A549 (cell line): ENCODE measurements at regions not wholly inside any gene's neighbourhood (a gene's known extent, or its start where the extent isn't known, plus 50 kb on each side); places are given as distances from the start of the nearest gene placed in this dataset.

Experiments used
- CBX2 ChIP-seq: fragments of 200-600 bp; sonication (generic); IDR thresholded peaks from 2 replicates; pipeline ENCODE4 v1.6.1; 2016; ENCODE audit warnings: low read depth, mild to moderate bottlenecking, borderline replicate concordance
- CHD2 ChIP-seq: fragments of 150-350 bp; IDR thresholded peaks from 2 replicates; pipeline ENCODE4 v1.6.1; 2014; ENCODE audit warnings: low read length; ENCODE audit not compliant: partially characterized antibody
- E2F6 ChIP-seq: IDR thresholded peaks from 2 replicates; pipeline ENCODE4 v1.6.1; 2012; ENCODE audit warnings: low read depth, borderline replicate concordance
- EP300 ChIP-seq, 2 experiments: fragments of >200 bp; sonication (Bioruptor Twin); formaldehyde crosslinking; IDR thresholded peaks; 2 replicates in 1 of 2; 3 replicates in 1 of 2; pipeline ENCODE4 v1.6.1; 2016 to 2017
- MAZ ChIP-seq: fragments of 150-350 bp; IDR thresholded peaks from 2 replicates; pipeline ENCODE4 v1.6.1; 2014; ENCODE audit warnings: antibody characterized with exemption, low read depth, low read length, borderline replicate concordance
- POLR2A ChIP-seq: IDR thresholded peaks from 2 replicates; pipeline ENCODE4 v1.6.1; 2012; ENCODE audit warnings: mild to moderate bottlenecking, low read length
- RAD21 ChIP-seq, 2 experiments: fragments of >200 bp in 1 of 2; sonication (Bioruptor Twin) in 1 of 2; formaldehyde crosslinking in 1 of 2; IDR thresholded peaks in 1 of 2; conservative IDR thresholded peaks in 1 of 2; 2 replicates in 1 of 2; 3 replicates in 1 of 2; pipeline ENCODE4 v1.6.1; 2012 to 2018; ENCODE audit warnings: inconsistent platforms in 1 of 2
- RARB ChIP-seq: fragments of 250-450 bp; sonication (Bioruptor Pico); IDR thresholded peaks from 2 replicates; pipeline ENCODE4 v1.8.0; 2021; ENCODE audit warnings: mild to moderate bottlenecking, moderate library complexity
- TF ChIP-seq, protein P1 (sequence below): fragments of >200 bp; sonication (Bioruptor Twin); formaldehyde crosslinking; IDR thresholded peaks from 3 replicates; pipeline ENCODE4 v1.5.1; 2016
- TF ChIP-seq, protein P2 (sequence below): fragments of 200-600 bp; sonication (generic); IDR thresholded peaks from 2 replicates; pipeline ENCODE4 v1.6.1; 2016; ENCODE audit warnings: antibody characterized with exemption, mild to moderate bottlenecking, moderate library complexity

DNA sequence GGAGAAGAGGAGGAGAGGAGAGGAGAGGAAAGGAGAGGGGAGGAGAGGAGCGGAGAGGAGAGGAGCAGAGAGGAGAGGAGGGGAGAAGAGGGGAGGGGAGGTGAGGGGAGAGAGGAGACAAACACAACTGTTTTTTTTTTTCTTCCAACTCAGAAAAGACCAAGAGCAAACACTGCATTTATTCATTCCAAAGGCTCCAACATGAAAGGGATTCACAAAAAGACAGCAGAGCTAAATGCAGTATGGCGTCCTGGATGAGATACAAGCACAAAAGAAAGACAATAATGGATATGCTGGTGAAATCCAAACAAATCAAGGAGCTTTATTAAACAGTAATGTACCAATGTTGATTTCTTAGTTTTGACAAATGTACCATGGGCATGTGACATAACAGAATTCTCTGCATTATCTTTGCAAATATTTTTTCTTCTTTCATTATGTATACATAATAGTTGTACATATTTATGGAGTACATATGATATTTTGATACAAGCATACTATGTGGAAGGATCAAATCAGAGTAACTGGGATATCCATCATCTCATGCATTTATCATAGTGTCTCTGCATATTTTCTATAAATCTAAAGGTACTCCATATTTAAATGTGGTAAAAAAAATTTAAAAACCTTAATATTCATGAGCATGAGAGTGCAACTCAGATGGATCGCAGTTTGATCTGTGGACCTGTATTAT lies 204.6 kb downstream of the CBLN4 start:
- TF ChIP-seq MAZ: no peak
- TF ChIP-seq POLR2A: no peak
- TF ChIP-seq, protein P1, sequence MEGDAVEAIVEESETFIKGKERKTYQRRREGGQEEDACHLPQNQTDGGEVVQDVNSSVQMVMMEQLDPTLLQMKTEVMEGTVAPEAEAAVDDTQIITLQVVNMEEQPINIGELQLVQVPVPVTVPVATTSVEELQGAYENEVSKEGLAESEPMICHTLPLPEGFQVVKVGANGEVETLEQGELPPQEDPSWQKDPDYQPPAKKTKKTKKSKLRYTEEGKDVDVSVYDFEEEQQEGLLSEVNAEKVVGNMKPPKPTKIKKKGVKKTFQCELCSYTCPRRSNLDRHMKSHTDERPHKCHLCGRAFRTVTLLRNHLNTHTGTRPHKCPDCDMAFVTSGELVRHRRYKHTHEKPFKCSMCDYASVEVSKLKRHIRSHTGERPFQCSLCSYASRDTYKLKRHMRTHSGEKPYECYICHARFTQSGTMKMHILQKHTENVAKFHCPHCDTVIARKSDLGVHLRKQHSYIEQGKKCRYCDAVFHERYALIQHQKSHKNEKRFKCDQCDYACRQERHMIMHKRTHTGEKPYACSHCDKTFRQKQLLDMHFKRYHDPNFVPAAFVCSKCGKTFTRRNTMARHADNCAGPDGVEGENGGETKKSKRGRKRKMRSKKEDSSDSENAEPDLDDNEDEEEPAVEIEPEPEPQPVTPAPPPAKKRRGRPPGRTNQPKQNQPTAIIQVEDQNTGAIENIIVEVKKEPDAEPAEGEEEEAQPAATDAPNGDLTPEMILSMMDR: no peak
- TF ChIP-seq CHD2: no peak
- TF ChIP-seq, protein P2, sequence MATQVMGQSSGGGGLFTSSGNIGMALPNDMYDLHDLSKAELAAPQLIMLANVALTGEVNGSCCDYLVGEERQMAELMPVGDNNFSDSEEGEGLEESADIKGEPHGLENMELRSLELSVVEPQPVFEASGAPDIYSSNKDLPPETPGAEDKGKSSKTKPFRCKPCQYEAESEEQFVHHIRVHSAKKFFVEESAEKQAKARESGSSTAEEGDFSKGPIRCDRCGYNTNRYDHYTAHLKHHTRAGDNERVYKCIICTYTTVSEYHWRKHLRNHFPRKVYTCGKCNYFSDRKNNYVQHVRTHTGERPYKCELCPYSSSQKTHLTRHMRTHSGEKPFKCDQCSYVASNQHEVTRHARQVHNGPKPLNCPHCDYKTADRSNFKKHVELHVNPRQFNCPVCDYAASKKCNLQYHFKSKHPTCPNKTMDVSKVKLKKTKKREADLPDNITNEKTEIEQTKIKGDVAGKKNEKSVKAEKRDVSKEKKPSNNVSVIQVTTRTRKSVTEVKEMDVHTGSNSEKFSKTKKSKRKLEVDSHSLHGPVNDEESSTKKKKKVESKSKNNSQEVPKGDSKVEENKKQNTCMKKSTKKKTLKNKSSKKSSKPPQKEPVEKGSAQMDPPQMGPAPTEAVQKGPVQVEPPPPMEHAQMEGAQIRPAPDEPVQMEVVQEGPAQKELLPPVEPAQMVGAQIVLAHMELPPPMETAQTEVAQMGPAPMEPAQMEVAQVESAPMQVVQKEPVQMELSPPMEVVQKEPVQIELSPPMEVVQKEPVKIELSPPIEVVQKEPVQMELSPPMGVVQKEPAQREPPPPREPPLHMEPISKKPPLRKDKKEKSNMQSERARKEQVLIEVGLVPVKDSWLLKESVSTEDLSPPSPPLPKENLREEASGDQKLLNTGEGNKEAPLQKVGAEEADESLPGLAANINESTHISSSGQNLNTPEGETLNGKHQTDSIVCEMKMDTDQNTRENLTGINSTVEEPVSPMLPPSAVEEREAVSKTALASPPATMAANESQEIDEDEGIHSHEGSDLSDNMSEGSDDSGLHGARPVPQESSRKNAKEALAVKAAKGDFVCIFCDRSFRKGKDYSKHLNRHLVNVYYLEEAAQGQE: no peak
- TF ChIP-seq EP300 (IDR thresholded peaks at IDR 0.05): no peak
- TF ChIP-seq E2F6: no peak
- no peak for TF ChIP-seq RAD21 (conservative IDR thresholded peaks at IDR 0.05 in 1 of 2, IDR thresholded peaks at IDR 0.05 in 1 of 2)
- TF ChIP-seq CBX2: no peak
- no peak for TF ChIP-seq RARB (CRISPR knock-in tag)
